HEK293 (cell line): ENCODE measurements at regions not wholly inside any gene's neighbourhood (a gene's known extent, or its start where the extent isn't known, plus 50 kb on each side); places are given as distances from the start of the nearest gene placed in this dataset.

Experiments used
- CTCF ChIA-PET: fragments of 350-600 bp; formaldehyde crosslinking; extraction: SDS; loops from one replicate; lab custom pipeline; 2021; ENCODE audit warnings: antibody characterized with exemption; lab: Yijun Ruan, JAX
- POLR2A ChIA-PET: fragments of 300-600 bp; formaldehyde crosslinking; extraction: SDS; loops from one replicate; lab custom pipeline; 2020; ENCODE audit warnings: antibody characterized with exemption, inconsistent platforms; lab: Yijun Ruan, JAX
- H3K27ac ChIP-seq: fragments of 200-500 bp; sonication (Bioruptor generic); 2 replicates; pipeline ENCODE4 v1.5.1; 2014; ENCODE audit warnings: low read depth, low read length, control low read depth, inconsistent platforms; ENCODE audit errors: extremely low read depth
- H3K36me3 ChIP-seq, 2 experiments: fragments of 200-500 bp in 1 of 2; sonication (Bioruptor generic) in 1 of 2; 1 replicate in 1 of 2; 2 replicates in 1 of 2; pipeline ENCODE4 v1.5.1; 2014 to 2017; ENCODE audit warnings: inconsistent platforms in 2 of 2, low read length in 2 of 2; ENCODE audit not compliant: control insufficient read depth in 2 of 2, insufficient read depth in 1 of 2
- H3K4me1 ChIP-seq: fragments of 200-500 bp; sonication (Bioruptor generic); 2 replicates; pipeline ENCODE4 v1.5.1; 2014; ENCODE audit warnings: mild to moderate bottlenecking, low read length, inconsistent platforms; ENCODE audit not compliant: control insufficient read depth, insufficient read depth
- H3K4me3 ChIP-seq: 2 replicates; pipeline ENCODE4 v1.5.1; 2011; ENCODE audit warnings: low read depth, mild to moderate bottlenecking, control low read depth, low read length, moderate library complexity
- H3K9me3 ChIP-seq: fragments of 200-500 bp; sonication (Bioruptor generic); 2 replicates; pipeline ENCODE4 v1.5.1; 2014; ENCODE audit warnings: low read depth, low read length, inconsistent platforms; ENCODE audit not compliant: control insufficient read depth, insufficient read depth
- GFI1B ChIP-seq: fragments of 450-650 bp; formaldehyde crosslinking; IDR thresholded peaks from 2 replicates; pipeline ENCODE4 v1.5.1; 2016; ENCODE audit warnings: missing biosample characterization, missing genetic modification characterization
- KLF10 ChIP-seq: fragments of 450-650 bp; IDR thresholded peaks from 2 replicates; pipeline ENCODE4 v1.5.1; 2018; ENCODE audit warnings: missing biosample characterization, mild to moderate bottlenecking, missing genetic modification characterization
- MYNN ChIP-seq: fragments of 450-650 bp; formaldehyde crosslinking; IDR thresholded peaks from 2 replicates; pipeline ENCODE4 v1.5.1; 2016; ENCODE audit warnings: missing biosample characterization, missing genetic modification characterization, borderline replicate concordance
- ZNF112 ChIP-seq: fragments of 450-650 bp; formaldehyde crosslinking; IDR thresholded peaks from 2 replicates; pipeline ENCODE4 v1.5.0; 2017; ENCODE audit warnings: missing biosample characterization, missing genetic modification characterization
- ZNF132 ChIP-seq: fragments of 450-650 bp; formaldehyde crosslinking; IDR thresholded peaks from 2 replicates; pipeline ENCODE4 v1.5.1; 2017; ENCODE audit warnings: missing biosample characterization, missing genetic modification characterization, borderline replicate concordance
- ZNF133 ChIP-seq: fragments of 450-650 bp; formaldehyde crosslinking; IDR thresholded peaks from 2 replicates; pipeline ENCODE4 v1.5.1; 2016; ENCODE audit warnings: missing biosample characterization, missing genetic modification characterization
- ZNF341 ChIP-seq: fragments of 450-650 bp; formaldehyde crosslinking; IDR thresholded peaks from 2 replicates; pipeline ENCODE4; 2016; ENCODE audit warnings: low read depth, missing biosample characterization, missing genetic modification characterization
- ZNF48 ChIP-seq: fragments of 450-650 bp; formaldehyde crosslinking; IDR thresholded peaks from 2 replicates; pipeline ENCODE4 v1.5.1; 2016; ENCODE audit warnings: missing biosample characterization, missing genetic modification characterization
- ZNF501 ChIP-seq: fragments of 450-650 bp; formaldehyde crosslinking; IDR thresholded peaks from 2 replicates; pipeline ENCODE4 v1.5.1; 2016; ENCODE audit warnings: missing biosample characterization, missing genetic modification characterization
- ZNF664 ChIP-seq: fragments of 450-650 bp; formaldehyde crosslinking; IDR thresholded peaks from 2 replicates; pipeline ENCODE4 v1.5.1; 2016; ENCODE audit warnings: missing biosample characterization, missing genetic modification characterization
- TF ChIP-seq, protein P1 (sequence below): fragments of 450-650 bp; formaldehyde crosslinking; conservative IDR thresholded peaks from 2 replicates; pipeline ENCODE4 v1.5.1; 2016; ENCODE audit warnings: low read depth, missing biosample characterization, missing genetic modification characterization
- TF ChIP-seq, protein P2 (sequence below): fragments of 450-650 bp; formaldehyde crosslinking; IDR thresholded peaks from 2 replicates; pipeline ENCODE4 v1.5.1; 2016; ENCODE audit warnings: missing biosample characterization, missing genetic modification characterization
- TF ChIP-seq, protein P3 (sequence below): fragments of 450-650 bp; formaldehyde crosslinking; optimal IDR thresholded peaks from 2 replicates; pipeline ENCODE3; 2016; ENCODE audit warnings: missing biosample characterization, mild to moderate bottlenecking, missing genetic modification characterization
- TF ChIP-seq, protein P4 (sequence below): fragments of 450-650 bp; formaldehyde crosslinking; IDR thresholded peaks from 2 replicates; pipeline ENCODE4 v1.5.1; 2016; ENCODE audit warnings: missing biosample characterization, missing genetic modification characterization, low read depth
- TF ChIP-seq, protein P5 (sequence below): fragments of 450-650 bp; formaldehyde crosslinking; IDR thresholded peaks from 2 replicates; pipeline ENCODE4 v1.5.1; 2016; ENCODE audit warnings: missing biosample characterization, missing genetic modification characterization, borderline replicate concordance

DNA sequence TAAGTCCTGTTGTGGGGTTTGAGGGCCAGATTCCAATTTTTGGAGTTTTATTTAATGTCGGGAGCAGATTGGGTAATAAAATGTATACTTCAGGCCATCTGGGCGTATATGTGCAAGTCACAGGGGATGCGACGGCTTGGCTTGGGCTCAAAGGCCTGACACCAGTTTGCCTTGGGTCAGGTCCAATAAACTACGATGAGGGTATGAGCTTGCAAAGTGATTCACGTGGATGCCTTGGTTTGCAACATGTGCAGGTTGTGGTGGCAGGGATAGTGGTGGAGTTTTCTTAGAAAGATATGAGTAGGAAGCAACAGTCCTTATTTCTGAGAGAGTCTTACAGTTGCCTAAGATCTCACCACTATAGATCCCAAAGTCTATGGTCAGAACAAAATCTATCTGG, 157.0 kb upstream of the CDH11 start (continued):
- TF ChIP-seq, protein P1, sequence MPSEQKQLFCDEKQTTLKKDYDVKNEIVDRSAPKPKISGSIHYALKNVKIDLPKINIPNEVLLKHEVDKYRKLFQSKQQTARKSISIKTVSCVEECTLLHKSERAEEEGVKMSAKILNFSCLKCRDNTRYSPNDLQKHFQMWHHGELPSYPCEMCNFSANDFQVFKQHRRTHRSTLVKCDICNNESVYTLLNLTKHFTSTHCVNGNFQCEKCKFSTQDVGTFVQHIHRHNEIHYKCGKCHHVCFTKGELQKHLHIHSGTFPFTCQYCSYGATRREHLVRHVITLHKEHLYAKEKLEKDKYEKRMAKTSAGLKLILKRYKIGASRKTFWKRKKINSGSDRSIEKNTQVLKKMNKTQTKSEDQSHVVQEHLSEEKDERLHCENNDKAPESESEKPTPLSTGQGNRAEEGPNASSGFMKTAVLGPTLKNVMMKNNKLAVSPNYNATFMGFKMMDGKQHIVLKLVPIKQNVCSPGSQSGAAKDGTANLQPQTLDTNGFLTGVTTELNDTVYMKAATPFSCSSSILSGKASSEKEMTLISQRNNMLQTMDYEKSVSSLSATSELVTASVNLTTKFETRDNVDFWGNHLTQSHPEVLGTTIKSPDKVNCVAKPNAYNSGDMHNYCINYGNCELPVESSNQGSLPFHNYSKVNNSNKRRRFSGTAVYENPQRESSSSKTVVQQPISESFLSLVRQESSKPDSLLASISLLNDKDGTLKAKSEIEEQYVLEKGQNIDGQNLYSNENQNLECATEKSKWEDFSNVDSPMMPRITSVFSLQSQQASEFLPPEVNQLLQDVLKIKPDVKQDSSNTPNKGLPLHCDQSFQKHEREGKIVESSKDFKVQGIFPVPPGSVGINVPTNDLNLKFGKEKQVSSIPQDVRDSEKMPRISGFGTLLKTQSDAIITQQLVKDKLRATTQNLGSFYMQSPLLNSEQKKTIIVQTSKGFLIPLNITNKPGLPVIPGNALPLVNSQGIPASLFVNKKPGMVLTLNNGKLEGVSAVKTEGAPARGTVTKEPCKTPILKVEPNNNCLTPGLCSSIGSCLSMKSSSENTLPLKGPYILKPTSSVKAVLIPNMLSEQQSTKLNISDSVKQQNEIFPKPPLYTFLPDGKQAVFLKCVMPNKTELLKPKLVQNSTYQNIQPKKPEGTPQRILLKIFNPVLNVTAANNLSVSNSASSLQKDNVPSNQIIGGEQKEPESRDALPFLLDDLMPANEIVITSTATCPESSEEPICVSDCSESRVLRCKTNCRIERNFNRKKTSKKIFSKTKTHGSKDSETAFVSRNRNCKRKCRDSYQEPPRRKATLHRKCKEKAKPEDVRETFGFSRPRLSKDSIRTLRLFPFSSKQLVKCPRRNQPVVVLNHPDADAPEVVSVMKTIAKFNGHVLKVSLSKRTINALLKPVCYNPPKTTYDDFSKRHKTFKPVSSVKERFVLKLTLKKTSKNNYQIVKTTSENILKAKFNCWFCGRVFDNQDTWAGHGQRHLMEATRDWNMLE (tag by site-specific recombination) = no peak

DNA sequence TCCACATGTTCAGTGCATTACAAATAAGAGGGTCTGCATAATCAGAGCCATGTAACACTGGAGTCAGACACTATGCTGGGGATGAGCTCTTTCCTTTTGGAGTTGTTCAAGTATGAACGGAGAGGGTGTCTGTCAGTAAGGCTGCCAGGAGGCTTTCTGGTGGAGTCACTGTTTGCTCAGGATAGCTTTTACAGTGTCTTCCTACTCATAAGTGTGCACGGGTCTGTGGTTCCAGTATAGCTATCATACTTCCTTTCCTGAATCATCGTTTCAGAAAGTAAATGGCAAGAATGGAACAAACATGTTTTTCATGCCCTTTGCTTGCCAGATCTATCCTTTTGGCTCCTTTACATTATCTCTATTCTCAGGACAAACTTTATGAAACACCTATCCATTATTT, 152.7 kb upstream of the CDH11 start:
- Histone ChIP-seq H3K4me3 (no peak overlapping the region), H3K27ac (no peak overlapping the region), H3K36me3 (no peaks in the 10 kb centered on the region), H3K9me3 (no peaks in the 10 kb centered on the region), H3K4me1 (no peaks in the 10 kb centered on the region)
- ChIA-PET POLR2A (no interaction called here), CTCF (no interaction called here)
- no peak for TF ChIP-seq ZNF112 (tag by site-specific recombination)
- no peak for TF ChIP-seq MYNN (tag by site-specific recombination)
- TF ChIP-seq ZNF664 = no peak
- TF ChIP-seq ZNF341 (tag by site-specific recombination) = no peak
- TF ChIP-seq ZNF48 = no peak
- TF ChIP-seq, protein P2, sequence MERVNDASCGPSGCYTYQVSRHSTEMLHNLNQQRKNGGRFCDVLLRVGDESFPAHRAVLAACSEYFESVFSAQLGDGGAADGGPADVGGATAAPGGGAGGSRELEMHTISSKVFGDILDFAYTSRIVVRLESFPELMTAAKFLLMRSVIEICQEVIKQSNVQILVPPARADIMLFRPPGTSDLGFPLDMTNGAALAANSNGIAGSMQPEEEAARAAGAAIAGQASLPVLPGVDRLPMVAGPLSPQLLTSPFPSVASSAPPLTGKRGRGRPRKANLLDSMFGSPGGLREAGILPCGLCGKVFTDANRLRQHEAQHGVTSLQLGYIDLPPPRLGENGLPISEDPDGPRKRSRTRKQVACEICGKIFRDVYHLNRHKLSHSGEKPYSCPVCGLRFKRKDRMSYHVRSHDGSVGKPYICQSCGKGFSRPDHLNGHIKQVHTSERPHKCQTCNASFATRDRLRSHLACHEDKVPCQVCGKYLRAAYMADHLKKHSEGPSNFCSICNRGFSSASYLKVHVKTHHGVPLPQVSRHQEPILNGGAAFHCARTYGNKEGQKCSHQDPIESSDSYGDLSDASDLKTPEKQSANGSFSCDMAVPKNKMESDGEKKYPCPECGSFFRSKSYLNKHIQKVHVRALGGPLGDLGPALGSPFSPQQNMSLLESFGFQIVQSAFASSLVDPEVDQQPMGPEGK = no peak
- no peak for TF ChIP-seq ZNF501 (tag by site-specific recombination)
- TF ChIP-seq, protein P3, sequence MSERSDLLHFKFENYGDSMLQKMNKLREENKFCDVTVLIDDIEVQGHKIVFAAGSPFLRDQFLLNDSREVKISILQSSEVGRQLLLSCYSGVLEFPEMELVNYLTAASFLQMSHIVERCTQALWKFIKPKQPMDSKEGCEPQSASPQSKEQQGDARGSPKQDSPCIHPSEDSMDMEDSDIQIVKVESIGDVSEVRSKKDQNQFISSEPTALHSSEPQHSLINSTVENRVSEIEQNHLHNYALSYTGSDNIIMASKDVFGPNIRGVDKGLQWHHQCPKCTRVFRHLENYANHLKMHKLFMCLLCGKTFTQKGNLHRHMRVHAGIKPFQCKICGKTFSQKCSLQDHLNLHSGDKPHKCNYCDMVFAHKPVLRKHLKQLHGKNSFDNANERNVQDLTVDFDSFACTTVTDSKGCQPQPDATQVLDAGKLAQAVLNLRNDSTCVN (tag by site-specific recombination) = no peak
- no peak for TF ChIP-seq ZNF133 (tag by site-specific recombination)

DNA sequence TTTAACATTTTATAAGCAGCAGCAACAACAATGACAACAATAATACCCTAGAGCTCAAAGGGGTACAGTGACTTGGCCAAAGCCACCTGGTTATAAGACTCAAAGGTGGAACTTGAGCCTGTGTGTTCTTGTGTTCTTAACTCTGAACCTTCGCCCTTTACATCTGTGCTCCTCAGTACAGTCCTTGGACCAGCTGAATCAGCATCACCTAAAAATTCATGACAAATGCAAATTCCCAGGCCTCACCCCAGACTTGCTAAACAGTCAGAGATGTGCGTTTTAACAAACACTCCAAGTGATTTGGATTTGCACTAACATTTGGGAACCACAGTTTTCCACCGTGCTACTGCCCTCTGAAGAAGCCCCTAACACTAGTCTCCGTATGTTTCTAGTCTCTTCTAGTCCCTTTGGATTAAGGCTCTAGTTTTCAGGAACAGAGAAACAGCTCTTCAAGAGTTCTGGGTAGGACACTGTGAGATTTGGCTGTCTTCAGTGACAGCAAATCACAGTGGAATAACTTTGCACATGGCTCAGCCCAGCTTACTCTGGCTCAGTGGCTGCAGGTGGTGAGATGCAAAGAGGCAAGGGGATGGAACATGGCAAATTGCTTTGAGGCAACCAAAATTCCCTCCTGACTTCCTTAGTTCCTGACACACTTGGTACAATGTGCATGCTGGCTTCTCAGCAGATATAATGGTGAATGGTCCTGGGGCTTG, 151.0 kb upstream of the CDH11 start:
- Histone ChIP-seq H3K4me1 (no peaks in the 10 kb centered on the region), H3K36me3 (no peaks in the 10 kb centered on the region), H3K4me3 (no peak overlapping the region), H3K27ac (no peak overlapping the region), H3K9me3 (no peaks in the 10 kb centered on the region)
- ChIA-PET CTCF (interaction anchor here (0.8 kb wide), 1 partner anchor 9 kb away, joined by 3 read pairs; no protein-coding TSS in a partner anchor), POLR2A (no interaction called here)
- TF ChIP-seq, protein P4, sequence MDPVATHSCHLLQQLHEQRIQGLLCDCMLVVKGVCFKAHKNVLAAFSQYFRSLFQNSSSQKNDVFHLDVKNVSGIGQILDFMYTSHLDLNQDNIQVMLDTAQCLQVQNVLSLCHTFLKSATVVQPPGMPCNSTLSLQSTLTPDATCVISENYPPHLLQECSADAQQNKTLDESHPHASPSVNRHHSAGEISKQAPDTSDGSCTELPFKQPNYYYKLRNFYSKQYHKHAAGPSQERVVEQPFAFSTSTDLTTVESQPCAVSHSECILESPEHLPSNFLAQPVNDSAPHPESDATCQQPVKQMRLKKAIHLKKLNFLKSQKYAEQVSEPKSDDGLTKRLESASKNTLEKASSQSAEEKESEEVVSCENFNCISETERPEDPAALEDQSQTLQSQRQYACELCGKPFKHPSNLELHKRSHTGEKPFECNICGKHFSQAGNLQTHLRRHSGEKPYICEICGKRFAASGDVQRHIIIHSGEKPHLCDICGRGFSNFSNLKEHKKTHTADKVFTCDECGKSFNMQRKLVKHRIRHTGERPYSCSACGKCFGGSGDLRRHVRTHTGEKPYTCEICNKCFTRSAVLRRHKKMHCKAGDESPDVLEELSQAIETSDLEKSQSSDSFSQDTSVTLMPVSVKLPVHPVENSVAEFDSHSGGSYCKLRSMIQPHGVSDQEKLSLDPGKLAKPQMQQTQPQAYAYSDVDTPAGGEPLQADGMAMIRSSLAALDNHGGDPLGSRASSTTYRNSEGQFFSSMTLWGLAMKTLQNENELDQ (tag by site-specific recombination) = no peak
- TF ChIP-seq ZNF132 (tag by site-specific recombination) (no peak), KLF10 (tag by site-specific recombination) (no peak), GFI1B (tag by site-specific recombination) (no peak)
- TF ChIP-seq, protein P2 = no peak
- TF ChIP-seq, protein P5, sequence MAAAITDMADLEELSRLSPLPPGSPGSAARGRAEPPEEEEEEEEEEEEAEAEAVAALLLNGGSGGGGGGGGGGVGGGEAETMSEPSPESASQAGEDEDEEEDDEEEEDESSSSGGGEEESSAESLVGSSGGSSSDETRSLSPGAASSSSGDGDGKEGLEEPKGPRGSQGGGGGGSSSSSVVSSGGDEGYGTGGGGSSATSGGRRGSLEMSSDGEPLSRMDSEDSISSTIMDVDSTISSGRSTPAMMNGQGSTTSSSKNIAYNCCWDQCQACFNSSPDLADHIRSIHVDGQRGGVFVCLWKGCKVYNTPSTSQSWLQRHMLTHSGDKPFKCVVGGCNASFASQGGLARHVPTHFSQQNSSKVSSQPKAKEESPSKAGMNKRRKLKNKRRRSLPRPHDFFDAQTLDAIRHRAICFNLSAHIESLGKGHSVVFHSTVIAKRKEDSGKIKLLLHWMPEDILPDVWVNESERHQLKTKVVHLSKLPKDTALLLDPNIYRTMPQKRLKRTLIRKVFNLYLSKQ = no peak
